Panc1 (cell line): ENCODE measurements at regions not wholly inside any gene's neighbourhood (a gene's known extent, or its start where the extent isn't known, plus 50 kb on each side); places are given as distances from the start of the nearest gene placed in this dataset.

Experiments used
- CTCF ChIP-seq: fragments of 450-650 bp; IDR thresholded peaks from 2 replicates; pipeline ENCODE4 v1.5.1; 2017; ENCODE audit warnings: mild to moderate bottlenecking
- SIN3A ChIP-seq: IDR thresholded peaks from 2 replicates; pipeline ENCODE4 v1.6.1; 2012; ENCODE audit warnings: low read depth, mild to moderate bottlenecking, low read length, moderate library complexity, borderline replicate concordance; ENCODE audit not compliant: insufficient read depth

GRCh38 chr12:107553211-107553765 lies 132.3 kb upstream of the PWP1 start:
- no peak for TF ChIP-seq CTCF
- no peak for TF ChIP-seq SIN3A
